Liver (tissue), 3 donors: ENCODE measurements at regions not wholly inside any gene's neighbourhood (a gene's known extent, or its start where the extent isn't known, plus 50 kb on each side); places are given as distances from the start of the nearest gene placed in this dataset.

Experiments used
- ATF3 ChIP-seq: IDR thresholded peaks from 2 replicates; pipeline ENCODE4 v1.6.1; 2016; ENCODE audit warnings: antibody characterized with exemption
- CTCF ChIP-seq: fragments of 150-350 bp; IDR thresholded peaks from 2 replicates; pipeline ENCODE4 v1.5.1; 2017; ENCODE audit warnings: improper control_type of control experiment, low read depth, low read length; ENCODE audit not compliant: missing input control
- MAX ChIP-seq: IDR thresholded peaks from 2 replicates; pipeline ENCODE4 v1.6.1; 2016; ENCODE audit warnings: antibody characterized with exemption
- SP1 ChIP-seq: IDR thresholded peaks from 2 replicates; pipeline ENCODE4 v1.6.1; 2018; ENCODE audit warnings: antibody characterized with exemption, mild to moderate bottlenecking
- TAF1 ChIP-seq: conservative IDR thresholded peaks from 2 replicates; pipeline ENCODE4 v1.6.1; 2016; ENCODE audit warnings: antibody characterized with exemption, mild to moderate bottlenecking
- YY1 ChIP-seq: IDR thresholded peaks from 2 replicates; pipeline ENCODE4 v1.6.1; 2016; ENCODE audit warnings: antibody characterized with exemption, mild to moderate bottlenecking
- TF ChIP-seq, protein P1 (sequence below): IDR thresholded peaks from 2 replicates; pipeline ENCODE4 v1.6.1; 2016; ENCODE audit warnings: antibody characterized with exemption
- donor health status: healthy.
- donor health status: healthy.

- TF ChIP-seq SP1 (no peak), CTCF (no peak), MAX (no peak), TAF1 (no peak), ATF3 (no peak), YY1 (no peak)
- TF ChIP-seq, protein P1, sequence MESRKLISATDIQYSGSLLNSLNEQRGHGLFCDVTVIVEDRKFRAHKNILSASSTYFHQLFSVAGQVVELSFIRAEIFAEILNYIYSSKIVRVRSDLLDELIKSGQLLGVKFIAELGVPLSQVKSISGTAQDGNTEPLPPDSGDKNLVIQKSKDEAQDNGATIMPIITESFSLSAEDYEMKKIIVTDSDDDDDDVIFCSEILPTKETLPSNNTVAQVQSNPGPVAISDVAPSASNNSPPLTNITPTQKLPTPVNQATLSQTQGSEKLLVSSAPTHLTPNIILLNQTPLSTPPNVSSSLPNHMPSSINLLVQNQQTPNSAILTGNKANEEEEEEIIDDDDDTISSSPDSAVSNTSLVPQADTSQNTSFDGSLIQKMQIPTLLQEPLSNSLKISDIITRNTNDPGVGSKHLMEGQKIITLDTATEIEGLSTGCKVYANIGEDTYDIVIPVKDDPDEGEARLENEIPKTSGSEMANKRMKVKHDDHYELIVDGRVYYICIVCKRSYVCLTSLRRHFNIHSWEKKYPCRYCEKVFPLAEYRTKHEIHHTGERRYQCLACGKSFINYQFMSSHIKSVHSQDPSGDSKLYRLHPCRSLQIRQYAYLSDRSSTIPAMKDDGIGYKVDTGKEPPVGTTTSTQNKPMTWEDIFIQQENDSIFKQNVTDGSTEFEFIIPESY, result no peak
These were observed 148.9 kb upstream of the TBC1D5 start for GRCh38 chr3:17891139-17891856.
